Mesenteric fat pad (tissue), 1 donor: ENCODE measurements at regions not wholly inside any gene's neighbourhood (a gene's known extent, or its start where the extent isn't known, plus 50 kb on each side); places are given as distances from the start of the nearest gene placed in this dataset.

Experiments used
- DNase-seq: peaks from one replicate; pipeline ENCODE4 v3.0.0-alpha.2; 2020; ENCODE audit warnings: low spot score
- donor health status: DM: yes; HTN: yes; CAD: no.

- no peak for DNase-seq
Measured at GRCh38 chr15:29429584-29429983, 160.0 kb upstream of the NSMCE3 start.

GRCh38 chr15:29428925-29429573, 159.4 kb upstream of the NSMCE3 start:
- no peak for DNase-seq

- no peak for DNase-seq
Measured at GRCh38 chr15:29425864-29426263, 156.2 kb upstream of the NSMCE3 start.

GRCh38 chr15:29424118-29424517, 154.5 kb upstream of the NSMCE3 start:
- DNase-seq = no peak

GRCh38 chr15:29422606-29423005, 153.0 kb upstream of the NSMCE3 start:
- DNase-seq = no peak

GRCh38 chr15:29420188-29420587, 150.6 kb upstream of the NSMCE3 start:
- no peak for DNase-seq

- DNase-seq = no peak
Measured at GRCh38 chr15:29418931-29419330, 149.3 kb upstream of the NSMCE3 start.

- DNase-seq = no peak
Measured at GRCh38 chr15:29418178-29418577, 148.6 kb upstream of the NSMCE3 start.

GRCh38 chr15:29411299-29411698, 141.7 kb upstream of the NSMCE3 start:
- no peak for DNase-seq

GRCh38 chr15:29410338-29410737, 140.7 kb upstream of the NSMCE3 start:
- DNase-seq = no peak

- DNase-seq = no peak
Measured at GRCh38 chr15:29409890-29410289, 140.3 kb upstream of the NSMCE3 start.

- DNase-seq = no peak
Measured at GRCh38 chr15:29405564-29405963, 135.9 kb upstream of the NSMCE3 start.

- no peak for DNase-seq
Measured at GRCh38 chr15:29403772-29404171, 134.2 kb upstream of the NSMCE3 start.

- DNase-seq = no peak
Measured at GRCh38 chr15:29401644-29402043, 132.0 kb upstream of the NSMCE3 start.

- no peak for DNase-seq
Measured at GRCh38 chr15:29400701-29401100, 131.1 kb upstream of the NSMCE3 start.

GRCh38 chr15:29398907-29399306, 129.3 kb upstream of the NSMCE3 start:
- DNase-seq = no peak

GRCh38 chr15:29396176-29396811, 126.7 kb upstream of the NSMCE3 start:
- DNase-seq = no peak

GRCh38 chr15:29393443-29393842, 123.8 kb upstream of the NSMCE3 start:
- no peak for DNase-seq

- DNase-seq = no peak
Measured at GRCh38 chr15:29392358-29392757, 122.7 kb upstream of the NSMCE3 start.

GRCh38 chr15:29390051-29390450, 120.4 kb upstream of the NSMCE3 start:
- no peak for DNase-seq

GRCh38 chr15:29386523-29386922, 116.9 kb upstream of the NSMCE3 start:
- no peak for DNase-seq

- no peak for DNase-seq
Measured at GRCh38 chr15:29383367-29383766, 113.7 kb upstream of the NSMCE3 start.

- DNase-seq = no peak
Measured at GRCh38 chr15:29382862-29383261, 113.2 kb upstream of the NSMCE3 start.
